Neural progenitor cell (in vitro differentiated cells): ENCODE measurements at regions not wholly inside any gene's neighbourhood (a gene's known extent, or its start where the extent isn't known, plus 50 kb on each side); places are given as distances from the start of the nearest gene placed in this dataset.

ENCODE experiments used
- DNase-seq: peaks from one replicate; pipeline ENCODE4 v3.0.0-alpha.2; 2016; ENCODE audit warnings: low spot score
- H2AFZ ChIP-seq: fragments of 200-600 bp; sonication (generic); replicated peaks from 2 replicates; pipeline ENCODE4 v1.6.1; 2016; ENCODE audit warnings: antibody characterized with exemption
- H3F3A ChIP-seq: fragments of 200-600 bp; sonication (generic); 2 replicates; pipeline ENCODE4 v1.6.1; 2016; ENCODE audit warnings: antibody characterized with exemption, low read depth
- H3K27ac ChIP-seq: fragments of 200-600 bp; sonication (generic); 2 replicates; pipeline ENCODE4 v1.5.1; 2016; ENCODE audit warnings: mild to moderate bottlenecking
- H3K27me3 ChIP-seq: fragments of 200-600 bp; sonication (generic); 2 replicates; pipeline ENCODE4 v1.6.1; 2016; ENCODE audit warnings: mild to moderate bottlenecking, moderate library complexity
- H3K36me3 ChIP-seq: fragments of 200-600 bp; sonication (generic); 2 replicates; pipeline ENCODE4 v1.5.1; 2016
- H3K4me1 ChIP-seq: fragments of 200-600 bp; sonication (generic); 2 replicates; pipeline ENCODE4 v1.6.1; 2016; ENCODE audit warnings: mixed run types
- H3K4me2 ChIP-seq: fragments of 200-600 bp; sonication (generic); 2 replicates; pipeline ENCODE4 v1.6.1; 2016
- H3K4me3 ChIP-seq: fragments of 200-600 bp; sonication (generic); 2 replicates; pipeline ENCODE4 v1.5.1; 2016
- H3K79me2 ChIP-seq: fragments of 200-600 bp; sonication (generic); 2 replicates; pipeline ENCODE4 v1.6.1; 2016; ENCODE audit warnings: low read depth
- H3K9ac ChIP-seq: fragments of 200-600 bp; sonication (generic); 2 replicates; pipeline ENCODE4 v1.6.1; 2016
- H3K9me3 ChIP-seq: fragments of 200-600 bp; sonication (generic); 2 replicates; pipeline ENCODE4 v1.5.1; 2016; ENCODE audit warnings: low read depth
- H4K20me1 ChIP-seq: fragments of 200-600 bp; sonication (generic); 2 replicates; pipeline ENCODE4 v1.6.1; 2016; ENCODE audit warnings: low read depth
- H3K27ac Mint-ChIP-seq: 3 replicates; pipeline ENCODE4 v1.8.0; 2021; ENCODE audit warnings: mixed read lengths
- H3K27me3 Mint-ChIP-seq: 2 replicates; pipeline ENCODE4 v1.8.0; 2022; ENCODE audit warnings: low read depth, mild to moderate bottlenecking, inconsistent platforms, moderate library complexity, mixed read lengths; ENCODE audit not compliant: insufficient read depth
- H3K36me3 Mint-ChIP-seq: 3 replicates; pipeline ENCODE4 v1.8.0; 2021; ENCODE audit warnings: mixed read lengths
- H3K4me1 Mint-ChIP-seq: 3 replicates; pipeline ENCODE4 v1.8.0; 2021; ENCODE audit warnings: mixed read lengths
- H3K4me3 Mint-ChIP-seq: 3 replicates; pipeline ENCODE4 v1.8.0; 2021; ENCODE audit warnings: mild to moderate bottlenecking, moderate library complexity, mixed read lengths
- H3K9me3 Mint-ChIP-seq: 3 replicates; pipeline ENCODE4 v1.8.0; 2020; ENCODE audit warnings: mixed read lengths
- CTCF ChIP-seq: fragments of 200-600 bp; sonication (generic); IDR thresholded peaks from 2 replicates; pipeline ENCODE4 v1.5.1; 2017; ENCODE audit warnings: antibody characterized with exemption, mild to moderate bottlenecking
- EZH2 ChIP-seq: fragments of 200-600 bp; sonication (generic); IDR thresholded peaks from 2 replicates; pipeline ENCODE4 v1.6.1; 2017; ENCODE audit warnings: antibody characterized with exemption, mild to moderate bottlenecking, moderate library complexity
- EZH2phosphoT487 ChIP-seq: fragments of 200-600 bp; sonication (generic); IDR thresholded peaks from 2 replicates; pipeline ENCODE4 v1.6.1; 2017; ENCODE audit warnings: antibody characterized with exemption

GRCh38 chr14:104396682-104397470 lies 182.7 kb upstream of the C14orf180 start:
- Mint-ChIP-seq H3K27me3 (peaks cover 9% of the 10 kb centered on the region), H3K4me1 (peaks cover 22% of the 10 kb centered on the region), H3K27ac (no peak overlapping the region), H3K36me3 (no peaks in the 10 kb centered on the region), H3K4me3 (peak overlapping the region; percentile 53), H3K9me3 (peaks cover 32% of the 10 kb centered on the region)
- Histone ChIP-seq H3F3A (peaks cover 4% of the 10 kb centered on the region), H3K4me1 (no peaks in the 10 kb centered on the region), H2AFZ (no peak overlapping the region), H3K27ac (no peak overlapping the region), H3K4me3 (no peak overlapping the region), H3K79me2 (no peaks in the 10 kb centered on the region), H3K9ac (no peak overlapping the region), H3K4me2 (no peak overlapping the region), H3K9me3 (peaks cover 9% of the 10 kb centered on the region), H4K20me1 (no peaks in the 10 kb centered on the region), H3K36me3 (no peaks in the 10 kb centered on the region), H3K27me3 (no peaks in the 10 kb centered on the region)
- no peak for DNase-seq
- TF ChIP-seq CTCF (no peak), EZH2phosphoT487 (no peak), EZH2 (no peak)

GRCh38 chr14:104397956-104398355 lies 181.6 kb upstream of the C14orf180 start:
- Histone ChIP-seq H3K9ac (no peak overlapping the region), H4K20me1 (no peaks in the 10 kb centered on the region), H3K27ac (no peak overlapping the region), H3K4me3 (no peak overlapping the region), H3K4me1 (no peaks in the 10 kb centered on the region), H2AFZ (no peak overlapping the region), H3K36me3 (no peaks in the 10 kb centered on the region), H3K4me2 (no peak overlapping the region), H3K79me2 (no peaks in the 10 kb centered on the region), H3F3A (peaks cover 4% of the 10 kb centered on the region), H3K27me3 (no peaks in the 10 kb centered on the region), H3K9me3 (peaks cover 9% of the 10 kb centered on the region)
- H3K27me3 Mint-ChIP-seq = peaks cover 9% of the 10 kb centered on the region
- H3K27ac Mint-ChIP-seq = no peak overlapping the region
- peaks cover 32% of the 10 kb centered on the region for H3K9me3 Mint-ChIP-seq
- no peaks in the 10 kb centered on the region for H3K36me3 Mint-ChIP-seq
- no peak overlapping the region for H3K4me3 Mint-ChIP-seq
- DNase-seq = no peak
- peaks cover 21% of the 10 kb centered on the region for H3K4me1 Mint-ChIP-seq
- TF ChIP-seq EZH2phosphoT487 (no peak), CTCF (no peak), EZH2 (no peak)

GRCh38 chr14:104398656-104399055 lies 180.9 kb upstream of the C14orf180 start:
- Histone ChIP-seq H4K20me1 (no peaks in the 10 kb centered on the region), H3K9me3 (peaks cover 9% of the 10 kb centered on the region), H3K4me3 (no peak overlapping the region), H2AFZ (no peak overlapping the region), H3K9ac (no peak overlapping the region), H3K27ac (no peak overlapping the region), H3K4me2 (no peak overlapping the region), H3F3A (peaks cover 4% of the 10 kb centered on the region), H3K36me3 (no peaks in the 10 kb centered on the region), H3K4me1 (no peaks in the 10 kb centered on the region), H3K27me3 (no peaks in the 10 kb centered on the region), H3K79me2 (no peaks in the 10 kb centered on the region)
- Mint-ChIP-seq H3K9me3 (peaks cover 32% of the 10 kb centered on the region), H3K27ac (no peak overlapping the region), H3K4me1 (peaks cover 21% of the 10 kb centered on the region), H3K27me3 (peaks cover 9% of the 10 kb centered on the region), H3K4me3 (no peak overlapping the region), H3K36me3 (no peaks in the 10 kb centered on the region)
- DNase-seq = no peak
- TF ChIP-seq CTCF = no peak
